ENCODE measurements at regions not wholly inside any gene's neighbourhood (a gene's known extent, or its start where the extent isn't known, plus 50 kb on each side); places are given as distances from the start of the nearest gene placed in this dataset.
A peak's percentile ranks its signal among the peaks of the same experiment; 100 is the strongest.

- H3K27me3 Mint-ChIP-seq: peaks cover 57% of the 10 kb centered on the region
- no peaks in the 10 kb centered on the region for H3K4me1 Mint-ChIP-seq
- POLR2A ChIA-PET: no interaction called here
- H3K4me3 Mint-ChIP-seq: no peak overlapping the region
- CTCF ChIA-PET: no interaction called here
- H3K9me3 Mint-ChIP-seq: peaks cover 2% of the 10 kb centered on the region
- no peaks in the 10 kb centered on the region for H3K36me3 Mint-ChIP-seq (ENCODE audit: low read depth)
- no peak overlapping the region for H3K27ac Mint-ChIP-seq
- no peak for DNase-seq
Observed at GRCh38 chr1:204736836-204737235, 51.3 kb upstream of the LRRN2 start.

GRCh38 chr1:204738506-204738905, 53.0 kb upstream of the LRRN2 start:
- peaks cover 2% of the 10 kb centered on the region for H3K9me3 Mint-ChIP-seq
- H3K36me3 Mint-ChIP-seq (ENCODE audit: low read depth): no peaks in the 10 kb centered on the region
- DNase-seq: no peak
- no peak overlapping the region for H3K27ac Mint-ChIP-seq
- ChIA-PET CTCF (no interaction called here), POLR2A (no interaction called here)
- H3K27me3 Mint-ChIP-seq: peaks cover 56% of the 10 kb centered on the region
- no peaks in the 10 kb centered on the region for H3K4me1 Mint-ChIP-seq
- H3K4me3 Mint-ChIP-seq: no peak overlapping the region

GRCh38 chr1:204740354-204740753, 54.8 kb upstream of the LRRN2 start:
- Mint-ChIP-seq H3K36me3 (ENCODE audit: low read depth) (no peaks in the 10 kb centered on the region), H3K27me3 (peaks cover 52% of the 10 kb centered on the region), H3K4me1 (no peaks in the 10 kb centered on the region), H3K27ac (no peak overlapping the region), H3K9me3 (peaks cover 2% of the 10 kb centered on the region), H3K4me3 (no peak overlapping the region)
- ChIA-PET CTCF (no interaction called here), POLR2A (no interaction called here)
- no peak for DNase-seq

- H3K9me3 Mint-ChIP-seq: peaks cover 2% of the 10 kb centered on the region
- POLR2A ChIA-PET: no interaction called here
Observed at GRCh38 chr1:204741440-204741839, 55.9 kb upstream of the LRRN2 start.

GRCh38 chr1:204742676-204743251, 57.2 kb upstream of the LRRN2 start:
- DNase-seq: no peak
- no peak overlapping the region for H3K27ac Mint-ChIP-seq
- no peaks in the 10 kb centered on the region for H3K36me3 Mint-ChIP-seq (ENCODE audit: low read depth)
- H3K27me3 Mint-ChIP-seq: peaks cover 39% of the 10 kb centered on the region
- no peak overlapping the region for H3K4me3 Mint-ChIP-seq
- H3K4me1 Mint-ChIP-seq: no peaks in the 10 kb centered on the region
- POLR2A ChIA-PET: no interaction called here
- peaks cover 2% of the 10 kb centered on the region for H3K9me3 Mint-ChIP-seq
- CTCF ChIA-PET: no interaction called here

More at GRCh38 chr1:204741440-204741839, 55.9 kb upstream of the LRRN2 start:
- no peak for DNase-seq
- H3K27ac Mint-ChIP-seq: no peak overlapping the region
- no peaks in the 10 kb centered on the region for H3K36me3 Mint-ChIP-seq (ENCODE audit: low read depth)
- H3K4me3 Mint-ChIP-seq: no peak overlapping the region
- CTCF ChIA-PET: interaction anchor here (0.6 kb wide), 1 partner anchor 190 kb away, joined by 3 read pairs; no protein-coding TSS in a partner anchor
- no peaks in the 10 kb centered on the region for H3K4me1 Mint-ChIP-seq
- H3K27me3 Mint-ChIP-seq: peaks cover 47% of the 10 kb centered on the region

GRCh38 chr1:204744107-204744779, 58.7 kb upstream of the LRRN2 start:
- no peaks in the 10 kb centered on the region for H3K9me3 Mint-ChIP-seq
- no peaks in the 10 kb centered on the region for H3K4me1 Mint-ChIP-seq
- no peak overlapping the region for H3K27ac Mint-ChIP-seq
- POLR2A ChIA-PET: interaction anchor here (1.5 kb wide), 1 partner anchor 19 kb away, joined by 3 read pairs; no protein-coding TSS in a partner anchor
- no peak overlapping the region for H3K4me3 Mint-ChIP-seq
- no peaks in the 10 kb centered on the region for H3K36me3 Mint-ChIP-seq (ENCODE audit: low read depth)
- DNase-seq: no peak
- CTCF ChIA-PET: interaction anchor here (1.7 to 2.9 kb wide), 3 partner anchors 19 to 179 kb away, joined by 4 to 10 read pairs (median 7); no protein-coding TSS in a partner anchor
- H3K27me3 Mint-ChIP-seq: peaks cover 31% of the 10 kb centered on the region

- CTCF ChIA-PET: interaction anchor here (0.6 to 2.9 kb wide), 19 partner anchors 9 to 1301 kb away, joined by 3 to 17 read pairs (median 3); no protein-coding TSS in a partner anchor
- peaks cover 14% of the 10 kb centered on the region for H3K27me3 Mint-ChIP-seq
- DNase-seq: peak; percentile 52
- no peak overlapping the region for H3K4me3 Mint-ChIP-seq
- H3K9me3 Mint-ChIP-seq: no peaks in the 10 kb centered on the region
- POLR2A ChIA-PET: no interaction called here
- H3K36me3 Mint-ChIP-seq (ENCODE audit: low read depth): no peaks in the 10 kb centered on the region
- H3K4me1 Mint-ChIP-seq: no peaks in the 10 kb centered on the region
- no peak overlapping the region for H3K27ac Mint-ChIP-seq
Observed at GRCh38 chr1:204746838-204747442, 61.4 kb upstream of the LRRN2 start.

- no peaks in the 10 kb centered on the region for H3K36me3 Mint-ChIP-seq (ENCODE audit: low read depth)
- H3K27ac Mint-ChIP-seq: no peak overlapping the region
- H3K4me1 Mint-ChIP-seq: no peaks in the 10 kb centered on the region
- no peaks in the 10 kb centered on the region for H3K9me3 Mint-ChIP-seq
- no peak overlapping the region for H3K4me3 Mint-ChIP-seq
- ChIA-PET POLR2A (no interaction called here), CTCF (interaction anchor here (1.3 to 2.2 kb wide), 4 partner anchors 10 to 186 kb away, joined by 4 to 8 read pairs (median 4); no protein-coding TSS in a partner anchor)
- peaks cover 7% of the 10 kb centered on the region for H3K27me3 Mint-ChIP-seq
- no peak for DNase-seq
Observed at GRCh38 chr1:204751480-204751879, 65.9 kb upstream of the LRRN2 start.

GRCh38 chr1:204751883-204752687, 66.5 kb upstream of the LRRN2 start:
- ChIA-PET CTCF (interaction anchor here (1.3 to 2.2 kb wide), 4 partner anchors 9 to 186 kb away, joined by 4 to 8 read pairs (median 4); no protein-coding TSS in a partner anchor), POLR2A (no interaction called here)
- H3K27me3 Mint-ChIP-seq: peaks cover 4% of the 10 kb centered on the region
- no peak for DNase-seq
- no peak overlapping the region for H3K27ac Mint-ChIP-seq
- no peaks in the 10 kb centered on the region for H3K36me3 Mint-ChIP-seq (ENCODE audit: low read depth)
- no peaks in the 10 kb centered on the region for H3K4me1 Mint-ChIP-seq
- H3K4me3 Mint-ChIP-seq: no peak overlapping the region
- H3K9me3 Mint-ChIP-seq: no peaks in the 10 kb centered on the region

- H3K27ac Mint-ChIP-seq: no peak overlapping the region
- ChIA-PET POLR2A (no interaction called here), CTCF (interaction anchor here (1.1 to 1.8 kb wide), 3 partner anchors 11 to 54 kb away, joined by 4 to 5 read pairs (median 4); no protein-coding TSS in a partner anchor)
- H3K4me1 Mint-ChIP-seq: no peaks in the 10 kb centered on the region
- H3K4me3 Mint-ChIP-seq: no peak overlapping the region
- DNase-seq: no peak
- no peaks in the 10 kb centered on the region for H3K36me3 Mint-ChIP-seq (ENCODE audit: low read depth)
- H3K9me3 Mint-ChIP-seq: no peaks in the 10 kb centered on the region
- H3K27me3 Mint-ChIP-seq: peaks cover 4% of the 10 kb centered on the region
Observed at GRCh38 chr1:204752688-204753040, 67.1 kb upstream of the LRRN2 start.

GRCh38 chr1:204754821-204755220, 69.3 kb upstream of the LRRN2 start:
- Mint-ChIP-seq H3K27me3 (no peaks in the 10 kb centered on the region), H3K4me3 (no peak overlapping the region), H3K4me1 (no peaks in the 10 kb centered on the region), H3K27ac (no peak overlapping the region), H3K9me3 (no peaks in the 10 kb centered on the region), H3K36me3 (ENCODE audit: low read depth) (no peaks in the 10 kb centered on the region)
- no peak for DNase-seq
- POLR2A ChIA-PET: no interaction called here
- CTCF ChIA-PET: interaction anchor here (0.9 to 1.5 kb wide), 2 partner anchors 8 to 52 kb away, joined by 3 to 10 read pairs; no protein-coding TSS in a partner anchor

GRCh38 chr1:204756349-204756748, 70.8 kb upstream of the LRRN2 start:
- Mint-ChIP-seq H3K27ac (no peak overlapping the region), H3K4me3 (no peak overlapping the region), H3K36me3 (ENCODE audit: low read depth) (no peaks in the 10 kb centered on the region), H3K9me3 (no peaks in the 10 kb centered on the region), H3K4me1 (peaks cover 5% of the 10 kb centered on the region), H3K27me3 (peaks cover 9% of the 10 kb centered on the region)
- no peak for DNase-seq
- POLR2A ChIA-PET: no interaction called here
- CTCF ChIA-PET: interaction anchor here (1.5 kb wide), 1 partner anchor 9 kb away, joined by 10 read pairs; no protein-coding TSS in a partner anchor

GRCh38 chr1:204756811-204757210, 71.3 kb upstream of the LRRN2 start:
- CTCF ChIA-PET: no interaction called here
- Mint-ChIP-seq H3K4me3 (no peak overlapping the region), H3K27me3 (peaks cover 9% of the 10 kb centered on the region), H3K9me3 (no peaks in the 10 kb centered on the region), H3K4me1 (peaks cover 5% of the 10 kb centered on the region), H3K36me3 (ENCODE audit: low read depth) (no peaks in the 10 kb centered on the region), H3K27ac (no peak overlapping the region)
- POLR2A ChIA-PET: no interaction called here
- no peak for DNase-seq

All from activated CD4-positive, alpha-beta memory T cell treated with anti-CD3 and anti-CD28 coated beads, Interleukin-2, amount 10 ng/mL, durations not matched to agents 7 days and 5 days (primary cell).